Stimulated activated CD4-positive, alpha-beta T cell treated with anti-CD3 and anti-CD28 coated beads, Interleukin-12 subunit alpha, Interleukin-12 subunit beta, amount 100 ng/mL, for 24 hours (primary cell): ENCODE measurements at regions not wholly inside any gene's neighbourhood (a gene's known extent, or its start where the extent isn't known, plus 50 kb on each side); places are given as distances from the start of the nearest gene placed in this dataset.

ENCODE experiments used
- DNase-seq, 2 experiments: peaks; one replicate each; pipeline ENCODE4 v3.0.0-alpha.2; 2020; ENCODE audit warnings: low read depth in 2 of 2

GRCh38 chr3:127399154-127399553 lies 111.3 kb upstream of the PRR20G start:
- no peak for DNase-seq

- DNase-seq = no peak
Measured at GRCh38 chr3:127396473-127396872, 108.6 kb upstream of the PRR20G start.

GRCh38 chr3:127395663-127396355 lies 108.0 kb upstream of the PRR20G start:
- DNase-seq = no peak

GRCh38 chr3:127394984-127395662 lies 107.3 kb upstream of the PRR20G start:
- DNase-seq = no peak

- no peak for DNase-seq
Measured at GRCh38 chr3:127394031-127394430, 106.2 kb upstream of the PRR20G start.

GRCh38 chr3:127393131-127393820 lies 105.4 kb upstream of the PRR20G start:
- DNase-seq = no peak

- DNase-seq = no peak
Measured at GRCh38 chr3:127392156-127392490, 104.3 kb upstream of the PRR20G start.

- no peak for DNase-seq
Measured at GRCh38 chr3:127391436-127392155, 103.8 kb upstream of the PRR20G start.

GRCh38 chr3:127390365-127391025 lies 102.6 kb upstream of the PRR20G start:
- DNase-seq = no peak

GRCh38 chr3:127389913-127390312 lies 102.1 kb upstream of the PRR20G start:
- no peak for DNase-seq

- no peak for DNase-seq
Measured at GRCh38 chr3:127389420-127389819, 101.6 kb upstream of the PRR20G start.

- no peak for DNase-seq
Measured at GRCh38 chr3:127388427-127388826, 100.6 kb upstream of the PRR20G start.

- DNase-seq = no peak
Measured at GRCh38 chr3:127387556-127388153, 99.8 kb upstream of the PRR20G start.

- DNase-seq = no peak
Measured at GRCh38 chr3:127387119-127387518, 99.3 kb upstream of the PRR20G start.

GRCh38 chr3:127386490-127386889 lies 98.6 kb upstream of the PRR20G start:
- DNase-seq = no peak

- DNase-seq = no peak
Measured at GRCh38 chr3:127385540-127385870, 97.7 kb upstream of the PRR20G start.

GRCh38 chr3:127384717-127385539 lies 97.1 kb upstream of the PRR20G start:
- no peak for DNase-seq

GRCh38 chr3:127383656-127384179 lies 95.9 kb upstream of the PRR20G start:
- no peak for DNase-seq

GRCh38 chr3:127377801-127378655 lies 90.2 kb upstream of the PRR20G start:
- no peak for DNase-seq
